Activated B cell treated with CpG ODN at 0.5 μM for 24 hours (primary cell): ENCODE measurements at regions not wholly inside any gene's neighbourhood (a gene's known extent, or its start where the extent isn't known, plus 50 kb on each side); places are given as distances from the start of the nearest gene placed in this dataset.

ENCODE experiments used
- ATAC-seq: fragments of 200-7000 bp; cut with Tn5 transposase; one replicate; pipeline ENCODE4 v1.10.0; 2021; ENCODE audit warnings: low read depth, mild to moderate bottlenecking, moderate library complexity
- CTCF ChIA-PET: fragments of 350-600 bp; sonication (Branson Sonifier 250); formaldehyde crosslinking; loops from one replicate; lab custom pipeline; 2021; ENCODE audit warnings: antibody characterized with exemption; lab: Charles Lee
- POLR2A ChIA-PET: fragments of 350-600 bp; sonication (Branson Sonifier 250); formaldehyde crosslinking; loops from one replicate; lab custom pipeline; 2021; ENCODE audit warnings: antibody characterized with exemption; lab: Charles Lee
- DNase-seq: peaks from one replicate; pipeline ENCODE4 v3.0.0; 2022
- H3K27ac Mint-ChIP-seq: one replicate; pipeline ENCODE4 v1.8.0; 2020; ENCODE audit warnings: mixed read lengths
- H3K27me3 Mint-ChIP-seq: one replicate; pipeline ENCODE4 v1.8.0; 2021; ENCODE audit warnings: mixed read lengths
- H3K36me3 Mint-ChIP-seq: one replicate; pipeline ENCODE4 v1.8.0; 2021; ENCODE audit warnings: low read depth, mixed read lengths
- H3K4me1 Mint-ChIP-seq: one replicate; pipeline ENCODE4 v1.8.0; 2021; ENCODE audit warnings: mixed read lengths
- H3K4me3 Mint-ChIP-seq: one replicate; pipeline ENCODE4 v1.8.0; 2020; ENCODE audit warnings: mild to moderate bottlenecking, mixed read lengths
- H3K9me3 Mint-ChIP-seq: one replicate; pipeline ENCODE4 v1.8.0; 2020; ENCODE audit warnings: mixed read lengths
- CTCF ChIP-seq: fragments of 200-600 bp; IDR thresholded peaks from one replicate; pipeline ENCODE4 v1.8.0; 2022; ENCODE audit warnings: antibody characterized with exemption, mild to moderate bottlenecking
- intact Hi-C: fragments of 100-400 bp; cut with micrococcal nuclease; formaldehyde crosslinking; loops from one replicate; pipeline ENCODE4 v1.15.1; 2024

- ChIA-PET CTCF (interaction anchor here (1.2 to 6.9 kb wide), 5 partner anchors 10 to 106 kb away, joined by 3 to 67 read pairs (median 7); no protein-coding TSS in a partner anchor), POLR2A (interaction anchor here (0.7 to 10.6 kb wide), 9 partner anchors 7 to 114 kb away, joined by 3 to 145 read pairs (median 6); partner anchors contain the start of genes RSPH3 and TAGAP)
- Mint-ChIP-seq H3K4me1 (peaks cover 89% of the 10 kb centered on the region), H3K4me3 (peak overlapping the region; percentile 8), H3K27me3 (no peaks in the 10 kb centered on the region), H3K9me3 (no peaks in the 10 kb centered on the region), H3K27ac (peak overlapping the region; percentile 99), H3K36me3 (no peaks in the 10 kb centered on the region)
- intact Hi-C loops = no loop called here
- no peak for TF ChIP-seq CTCF
- DNase-seq = no peak
- ATAC-seq = no peak
These were observed 54.6 kb upstream of the FNDC1 start for GRCh38 chr6:159114569-159114968.

GRCh38 chr6:159113223-159113622 lies 56.0 kb upstream of the FNDC1 start:
- Mint-ChIP-seq H3K36me3 (no peaks in the 10 kb centered on the region), H3K4me3 (no peak overlapping the region), H3K27me3 (no peaks in the 10 kb centered on the region), H3K4me1 (peaks cover 87% of the 10 kb centered on the region), H3K27ac (no peak overlapping the region), H3K9me3 (no peaks in the 10 kb centered on the region)
- DNase-seq = no peak
- ChIA-PET POLR2A (interaction anchor here (1.2 to 7.6 kb wide), 4 partner anchors 9 to 73 kb away, joined by 3 to 131 read pairs (median 38); partner anchors contain the start of gene TAGAP), CTCF (interaction anchor here (1.0 to 3.7 kb wide), 3 partner anchors 9 to 21 kb away, joined by 3 to 26 read pairs (median 9); no protein-coding TSS in a partner anchor)
- intact Hi-C loops = no loop called here
- no peak for TF ChIP-seq CTCF
- ATAC-seq = no peak

- Mint-ChIP-seq H3K4me1 (peaks cover 87% of the 10 kb centered on the region), H3K27me3 (no peaks in the 10 kb centered on the region), H3K9me3 (no peaks in the 10 kb centered on the region), H3K27ac (no peak overlapping the region), H3K36me3 (no peaks in the 10 kb centered on the region), H3K4me3 (no peak overlapping the region)
- intact Hi-C loops = no loop called here
- TF ChIP-seq CTCF = no peak
- ChIA-PET CTCF (interaction anchor here (1.0 to 2.1 kb wide), 2 partner anchors 9 to 22 kb away, joined by 3 to 9 read pairs; no protein-coding TSS in a partner anchor), POLR2A (interaction anchor here (0.5 to 7.6 kb wide), 4 partner anchors 8 to 753 kb away, joined by 3 to 131 read pairs (median 38); partner anchors contain the start of gene TAGAP)
- DNase-seq = no peak
- no peak for ATAC-seq
These were observed 56.5 kb upstream of the FNDC1 start for GRCh38 chr6:159112714-159113113.

- Mint-ChIP-seq H3K27me3 (no peaks in the 10 kb centered on the region), H3K36me3 (no peaks in the 10 kb centered on the region), H3K9me3 (no peaks in the 10 kb centered on the region), H3K27ac (peak overlapping the region; percentile 73), H3K4me3 (no peak overlapping the region), H3K4me1 (peaks cover 87% of the 10 kb centered on the region)
- ChIA-PET POLR2A (interaction anchor here (1.3 to 20.1 kb wide), 3 partner anchors 10 to 71 kb away, joined by 3 to 1007 read pairs (median 4); partner anchors contain the start of gene TAGAP), CTCF (interaction anchor here (0.7 to 5.3 kb wide), 6 partner anchors 8 to 101 kb away, joined by 3 to 94 read pairs (median 8); partner anchors contain the start of gene TAGAP)
- ATAC-seq = no peak
- no peak for DNase-seq
- intact Hi-C loops = loop anchor here (1.0 kb wide), 1 partner anchor 102 kb away; no protein-coding TSS in a partner anchor
- TF ChIP-seq CTCF = no peak
These were observed 58.5 kb upstream of the FNDC1 start for GRCh38 chr6:159110748-159111147.

- H3K27me3 Mint-ChIP-seq = no peaks in the 10 kb centered on the region
- DNase-seq = no peak
These were observed 59.2 kb upstream of the FNDC1 start for GRCh38 chr6:159110013-159110412.

More at GRCh38 chr6:159110013-159110412, 59.2 kb upstream of the FNDC1 start:
- H3K36me3 Mint-ChIP-seq = no peaks in the 10 kb centered on the region
- peaks cover 87% of the 10 kb centered on the region for H3K4me1 Mint-ChIP-seq
- peak; percentile 29 for TF ChIP-seq CTCF
- POLR2A ChIA-PET = interaction anchor here (0.9 to 20.1 kb wide), 6 partner anchors 11 to 99 kb away, joined by 3 to 1007 read pairs (median 59); partner anchors contain the start of gene TAGAP
- H3K4me3 Mint-ChIP-seq = no peak overlapping the region
- intact Hi-C loops = loop anchor here (1.0 kb wide), 1 partner anchor 102 kb away; no protein-coding TSS in a partner anchor
- peak overlapping the region; percentile 73 for H3K27ac Mint-ChIP-seq
- H3K9me3 Mint-ChIP-seq = no peaks in the 10 kb centered on the region
- ATAC-seq = no peak
- CTCF ChIA-PET = interaction anchor here (0.9 to 5.3 kb wide), 13 partner anchors 9 to 321 kb away, joined by 3 to 94 read pairs (median 4); partner anchors contain the start of genes RSPH3 and TAGAP
